Gastrocnemius medialis (tissue), 4 donors: ENCODE measurements at regions not wholly inside any gene's neighbourhood (a gene's known extent, or its start where the extent isn't known, plus 50 kb on each side); places are given as distances from the start of the nearest gene placed in this dataset.

Experiments
- POLR2A ChIP-seq, 2 donors: fragments of 450-650 bp; IDR thresholded peaks; one replicate each; pipeline ENCODE4 v1.6.1; 2017; ENCODE audit warnings: antibody characterized with exemption in 2 of 2, mild to moderate bottlenecking in 2 of 2, moderate library complexity in 2 of 2
- TF ChIP-seq, protein P1 (sequence below), 5 experiments: fragments of 450-650 bp in 3 of 5; fragments of 200-600 bp in 2 of 5; sonication (generic) in 2 of 5; IDR thresholded peaks in 4 of 5; conservative IDR thresholded peaks in 1 of 5; 1 replicate in 4 of 5; 2 replicates in 1 of 5; pipeline ENCODE4 v1.5.1; 2016 to 2019; ENCODE audit warnings: antibody characterized with exemption in 5 of 5, mild to moderate bottlenecking in 3 of 5, moderate library complexity in 3 of 5

- TF ChIP-seq, protein P1, sequence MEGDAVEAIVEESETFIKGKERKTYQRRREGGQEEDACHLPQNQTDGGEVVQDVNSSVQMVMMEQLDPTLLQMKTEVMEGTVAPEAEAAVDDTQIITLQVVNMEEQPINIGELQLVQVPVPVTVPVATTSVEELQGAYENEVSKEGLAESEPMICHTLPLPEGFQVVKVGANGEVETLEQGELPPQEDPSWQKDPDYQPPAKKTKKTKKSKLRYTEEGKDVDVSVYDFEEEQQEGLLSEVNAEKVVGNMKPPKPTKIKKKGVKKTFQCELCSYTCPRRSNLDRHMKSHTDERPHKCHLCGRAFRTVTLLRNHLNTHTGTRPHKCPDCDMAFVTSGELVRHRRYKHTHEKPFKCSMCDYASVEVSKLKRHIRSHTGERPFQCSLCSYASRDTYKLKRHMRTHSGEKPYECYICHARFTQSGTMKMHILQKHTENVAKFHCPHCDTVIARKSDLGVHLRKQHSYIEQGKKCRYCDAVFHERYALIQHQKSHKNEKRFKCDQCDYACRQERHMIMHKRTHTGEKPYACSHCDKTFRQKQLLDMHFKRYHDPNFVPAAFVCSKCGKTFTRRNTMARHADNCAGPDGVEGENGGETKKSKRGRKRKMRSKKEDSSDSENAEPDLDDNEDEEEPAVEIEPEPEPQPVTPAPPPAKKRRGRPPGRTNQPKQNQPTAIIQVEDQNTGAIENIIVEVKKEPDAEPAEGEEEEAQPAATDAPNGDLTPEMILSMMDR (IDR thresholded peaks at IDR 0.05 in 4 of 5, conservative IDR thresholded peaks at IDR 0.05 in 1 of 5) = no peak
- no peak for TF ChIP-seq POLR2A (IDR thresholded peaks at IDR 0.05)
Observed at GRCh38 chr4:112840619-112841018, 203.7 kb downstream of the LARP7 start.
